Keratinocyte (primary cell): ENCODE measurements at regions not wholly inside any gene's neighbourhood (a gene's known extent, or its start where the extent isn't known, plus 50 kb on each side); places are given as distances from the start of the nearest gene placed in this dataset.

Experiments used
- DNase-seq: peaks from one replicate; pipeline ENCODE4 v3.0.0-alpha.2; 2011; ENCODE audit warnings: low read depth, missing footprints, low spot score
- FAIRE-seq: peaks from 2 replicates; lab custom pipeline; 2011; peaks lifted over from hg19 to GRCh38; lab: Jason Lieb, UNC
- H2AFZ ChIP-seq: 2 replicates; pipeline ENCODE4 v1.6.0; 2012; ENCODE audit warnings: low read length, control low read depth, inconsistent platforms; ENCODE audit not compliant: control insufficient read depth
- H3K27ac ChIP-seq: 2 replicates; pipeline ENCODE4 v1.5.1; 2011; ENCODE audit warnings: low read length; ENCODE audit not compliant: control insufficient read depth, insufficient read depth
- H3K27me3 ChIP-seq: 3 replicates; pipeline ENCODE4 v1.6.0; 2011; ENCODE audit warnings: low read length; ENCODE audit not compliant: control insufficient read depth, insufficient read depth; ENCODE audit errors: extremely low read depth
- H3K36me3 ChIP-seq, 2 experiments: 2 replicates in 1 of 2; 3 replicates in 1 of 2; pipeline ENCODE4 v1.5.1; 2011; ENCODE audit warnings: low read length in 2 of 2, mild to moderate bottlenecking in 1 of 2; ENCODE audit not compliant: control insufficient read depth in 2 of 2, insufficient read depth in 2 of 2; ENCODE audit errors: extremely low read depth in 1 of 2
- H3K4me1 ChIP-seq: 3 replicates; pipeline ENCODE4 v1.5.1; 2011; ENCODE audit warnings: low read length; ENCODE audit not compliant: control insufficient read depth, insufficient read depth; ENCODE audit errors: extremely low read depth
- H3K4me2 ChIP-seq: 3 replicates; pipeline ENCODE4 v1.6.0; 2011; ENCODE audit warnings: low read depth, low read length; ENCODE audit not compliant: control insufficient read depth, insufficient read depth; ENCODE audit errors: extremely low read depth
- H3K4me3 ChIP-seq, 3 experiments: fragments of 200-600 bp in 1 of 3; sonication (generic) in 1 of 3; 2 replicates in 2 of 3; 3 replicates in 1 of 3; pipeline ENCODE4 v1.5.1; 2011 to 2016; ENCODE audit warnings: low read length in 3 of 3, mild to moderate bottlenecking in 3 of 3, control low read depth in 2 of 3, inconsistent platforms in 1 of 3, low read depth in 1 of 3, mixed read lengths in 1 of 3, mixed run types in 1 of 3, moderate library complexity in 1 of 3; ENCODE audit not compliant: control insufficient read depth in 2 of 3, insufficient read depth in 2 of 3; ENCODE audit errors: extremely low read depth in 1 of 3
- H3K79me2 ChIP-seq: 2 replicates; pipeline ENCODE4 v1.6.0; 2012; ENCODE audit warnings: low read length; ENCODE audit not compliant: control insufficient read depth, insufficient read depth
- H3K9ac ChIP-seq: 3 replicates; pipeline ENCODE4 v1.6.0; 2011; ENCODE audit warnings: low read length; ENCODE audit not compliant: control insufficient read depth, insufficient read depth; ENCODE audit errors: extremely low read depth
- H3K9me1 ChIP-seq: 3 replicates; pipeline ENCODE4 v1.6.0; 2011; ENCODE audit warnings: low read length; ENCODE audit not compliant: control insufficient read depth, insufficient read depth; ENCODE audit errors: extremely low read depth
- H3K9me3 ChIP-seq: 2 replicates; pipeline ENCODE4 v1.5.1; 2012; ENCODE audit warnings: low read depth, low read length; ENCODE audit not compliant: control insufficient read depth
- H4K20me1 ChIP-seq: 3 replicates; pipeline ENCODE4 v1.6.0; 2011; ENCODE audit warnings: low read length; ENCODE audit not compliant: control insufficient read depth, insufficient read depth; ENCODE audit errors: extremely low read depth
- EZH2 ChIP-seq: IDR thresholded peaks from one replicate; pipeline ENCODE4 v1.6.1; 2012; ENCODE audit warnings: inconsistent platforms, mild to moderate bottlenecking, low read length, moderate library complexity
- dilution Hi-C: fragments of 300-500 bp; cut with MboI; formaldehyde crosslinking; loops from one replicate; pipeline ENCODE4 v1.7.0; 2020; ENCODE audit warnings: low sequenced_read_pairs; ENCODE audit not compliant: extremely low pct_ligation_motif_present
- TF ChIP-seq, protein P1 (sequence below), 3 experiments: IDR thresholded peaks in 1 of 3; conservative IDR thresholded peaks in 1 of 3; optimal IDR thresholded peaks in 1 of 3; 2 replicates in 2 of 3; 3 replicates in 1 of 3; pipeline versions ENCODE3 to v1.5.1; 2011; ENCODE audit warnings: low read length in 3 of 3, mild to moderate bottlenecking in 3 of 3, moderate library complexity in 2 of 3, control low read depth in 1 of 3, inconsistent platforms in 1 of 3; ENCODE audit not compliant: insufficient read depth in 2 of 3; ENCODE audit errors: extremely low read depth in 1 of 3

DNA sequence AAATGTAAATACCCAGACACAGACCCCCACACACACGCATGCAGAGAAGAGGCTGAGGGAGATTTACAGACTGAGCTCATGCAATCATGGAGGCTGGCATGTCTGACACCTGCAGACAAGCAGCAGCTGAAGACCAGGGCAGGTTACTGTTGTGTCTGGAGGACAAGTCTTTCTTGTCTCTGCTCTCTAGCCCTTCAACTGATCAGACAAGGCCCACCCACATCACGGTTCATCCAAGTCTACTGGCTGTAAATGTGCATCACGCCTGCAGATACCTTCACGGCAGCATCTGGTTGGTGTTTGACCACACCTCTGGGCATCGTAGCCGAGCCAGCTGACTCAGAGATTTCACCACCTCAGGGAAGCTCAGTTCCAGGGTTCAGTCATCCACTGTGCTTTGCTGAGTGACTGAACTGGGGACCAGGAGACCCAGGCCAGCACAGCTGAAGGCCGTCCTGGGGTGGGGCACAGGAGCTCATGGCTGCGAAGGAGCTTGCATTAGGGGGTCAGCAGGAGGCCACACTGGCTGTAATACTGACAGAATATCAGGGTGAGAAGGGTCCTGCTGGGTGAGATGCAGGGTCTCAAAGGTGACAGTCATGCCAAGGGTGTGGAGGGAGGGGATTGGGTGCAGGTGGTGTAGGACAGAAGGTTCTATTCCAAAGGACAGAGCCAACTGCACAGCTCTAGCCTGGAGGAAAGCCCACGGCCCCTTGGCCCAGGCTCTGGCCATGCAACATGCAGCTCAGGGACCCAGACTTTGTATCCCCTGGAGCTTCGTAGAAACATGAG lies 304.9 kb downstream of the BRD1 start:
- H3K27me3 ChIP-seq: no peaks in the 10 kb centered on the region
- TF ChIP-seq, protein P1, sequence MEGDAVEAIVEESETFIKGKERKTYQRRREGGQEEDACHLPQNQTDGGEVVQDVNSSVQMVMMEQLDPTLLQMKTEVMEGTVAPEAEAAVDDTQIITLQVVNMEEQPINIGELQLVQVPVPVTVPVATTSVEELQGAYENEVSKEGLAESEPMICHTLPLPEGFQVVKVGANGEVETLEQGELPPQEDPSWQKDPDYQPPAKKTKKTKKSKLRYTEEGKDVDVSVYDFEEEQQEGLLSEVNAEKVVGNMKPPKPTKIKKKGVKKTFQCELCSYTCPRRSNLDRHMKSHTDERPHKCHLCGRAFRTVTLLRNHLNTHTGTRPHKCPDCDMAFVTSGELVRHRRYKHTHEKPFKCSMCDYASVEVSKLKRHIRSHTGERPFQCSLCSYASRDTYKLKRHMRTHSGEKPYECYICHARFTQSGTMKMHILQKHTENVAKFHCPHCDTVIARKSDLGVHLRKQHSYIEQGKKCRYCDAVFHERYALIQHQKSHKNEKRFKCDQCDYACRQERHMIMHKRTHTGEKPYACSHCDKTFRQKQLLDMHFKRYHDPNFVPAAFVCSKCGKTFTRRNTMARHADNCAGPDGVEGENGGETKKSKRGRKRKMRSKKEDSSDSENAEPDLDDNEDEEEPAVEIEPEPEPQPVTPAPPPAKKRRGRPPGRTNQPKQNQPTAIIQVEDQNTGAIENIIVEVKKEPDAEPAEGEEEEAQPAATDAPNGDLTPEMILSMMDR (optimal IDR thresholded peaks at IDR 0.05 in 1 of 3, IDR thresholded peaks at IDR 0.05 in 1 of 3, conservative IDR thresholded peaks at IDR 0.05 in 1 of 3; ENCODE audit: extremely low read depth in 1 of 3, insufficient read depth in 2 of 3, low read length in 3 of 3): no peak
- no peak for TF ChIP-seq EZH2
- H3K4me1 ChIP-seq: no peaks in the 10 kb centered on the region
- no peak overlapping the region for H3K9ac ChIP-seq
- no peaks in the 10 kb centered on the region for H3K9me1 ChIP-seq
- no peaks in the 10 kb centered on the region for H3K36me3 ChIP-seq
- DNase-seq: no peak
- dilution Hi-C loops: no loop called here
- no peaks in the 10 kb centered on the region for H3K79me2 ChIP-seq
- no peak overlapping the region for H3K4me3 ChIP-seq
- H4K20me1 ChIP-seq: no peaks in the 10 kb centered on the region
- no peak overlapping the region for H2AFZ ChIP-seq
- peaks cover 34% of the 10 kb centered on the region for H3K9me3 ChIP-seq
- H3K4me2 ChIP-seq: no peak overlapping the region
- no peak overlapping the region for H3K27ac ChIP-seq
- FAIRE-seq: no peak

DNA sequence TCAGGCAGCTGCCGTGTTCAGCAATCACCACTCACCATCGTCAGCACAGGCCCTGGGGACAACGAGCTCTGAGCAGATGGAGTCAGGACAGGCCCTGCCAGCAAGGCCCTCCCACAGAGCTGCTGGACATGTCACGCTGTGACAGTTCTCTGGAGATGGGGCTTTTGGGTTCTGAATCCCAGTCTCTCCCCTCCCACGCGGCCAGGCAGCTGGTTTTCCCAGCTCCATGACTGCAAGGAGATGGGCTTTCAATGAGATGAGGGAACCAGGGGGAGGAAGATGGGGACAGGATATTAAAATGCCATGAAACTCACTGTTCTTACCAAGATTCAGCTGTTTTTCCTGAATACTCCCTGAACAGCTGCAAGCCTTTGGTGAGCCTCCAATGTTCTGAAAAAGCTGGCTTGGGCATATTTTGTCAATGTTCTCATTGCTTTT lies 305.9 kb downstream of the BRD1 start:
- no peak for FAIRE-seq
- Histone ChIP-seq H3K4me3 (no peak overlapping the region), H3K36me3 (no peaks in the 10 kb centered on the region), H3K9me1 (no peaks in the 10 kb centered on the region), H3K27me3 (no peaks in the 10 kb centered on the region), H3K27ac (no peak overlapping the region), H3K4me2 (no peak overlapping the region), H2AFZ (no peak overlapping the region), H3K4me1 (no peaks in the 10 kb centered on the region), H3K9ac (no peak overlapping the region), H3K79me2 (no peaks in the 10 kb centered on the region), H3K9me3 (peaks cover 24% of the 10 kb centered on the region), H4K20me1 (no peaks in the 10 kb centered on the region)
- dilution Hi-C loops: no loop called here
- DNase-seq: no peak
- TF ChIP-seq EZH2: no peak
- TF ChIP-seq, protein P1 (optimal IDR thresholded peaks at IDR 0.05 in 1 of 3, IDR thresholded peaks at IDR 0.05 in 1 of 3, conservative IDR thresholded peaks at IDR 0.05 in 1 of 3; ENCODE audit: extremely low read depth in 1 of 3, insufficient read depth in 2 of 3, low read length in 3 of 3): no peak
